OCI-LY3 (cell line): ENCODE measurements at regions not wholly inside any gene's neighbourhood (a gene's known extent, or its start where the extent isn't known, plus 50 kb on each side); places are given as distances from the start of the nearest gene placed in this dataset.

ENCODE experiments used
- EZH2phosphoT487 ChIP-seq: fragments of 200-600 bp; shearing (Covaris generic); IDR thresholded peaks from 2 replicates; pipeline ENCODE4 v1.6.1; 2018; ENCODE audit warnings: antibody characterized with exemption, mixed run types, low read depth
- TF ChIP-seq, protein P1 (sequence below): fragments of 200-600, 300-600 bp; sonication (generic); IDR thresholded peaks from 2 replicates; pipeline ENCODE4 v1.5.1; 2014; ENCODE audit warnings: antibody characterized with exemption, low read length, low read depth

DNA sequence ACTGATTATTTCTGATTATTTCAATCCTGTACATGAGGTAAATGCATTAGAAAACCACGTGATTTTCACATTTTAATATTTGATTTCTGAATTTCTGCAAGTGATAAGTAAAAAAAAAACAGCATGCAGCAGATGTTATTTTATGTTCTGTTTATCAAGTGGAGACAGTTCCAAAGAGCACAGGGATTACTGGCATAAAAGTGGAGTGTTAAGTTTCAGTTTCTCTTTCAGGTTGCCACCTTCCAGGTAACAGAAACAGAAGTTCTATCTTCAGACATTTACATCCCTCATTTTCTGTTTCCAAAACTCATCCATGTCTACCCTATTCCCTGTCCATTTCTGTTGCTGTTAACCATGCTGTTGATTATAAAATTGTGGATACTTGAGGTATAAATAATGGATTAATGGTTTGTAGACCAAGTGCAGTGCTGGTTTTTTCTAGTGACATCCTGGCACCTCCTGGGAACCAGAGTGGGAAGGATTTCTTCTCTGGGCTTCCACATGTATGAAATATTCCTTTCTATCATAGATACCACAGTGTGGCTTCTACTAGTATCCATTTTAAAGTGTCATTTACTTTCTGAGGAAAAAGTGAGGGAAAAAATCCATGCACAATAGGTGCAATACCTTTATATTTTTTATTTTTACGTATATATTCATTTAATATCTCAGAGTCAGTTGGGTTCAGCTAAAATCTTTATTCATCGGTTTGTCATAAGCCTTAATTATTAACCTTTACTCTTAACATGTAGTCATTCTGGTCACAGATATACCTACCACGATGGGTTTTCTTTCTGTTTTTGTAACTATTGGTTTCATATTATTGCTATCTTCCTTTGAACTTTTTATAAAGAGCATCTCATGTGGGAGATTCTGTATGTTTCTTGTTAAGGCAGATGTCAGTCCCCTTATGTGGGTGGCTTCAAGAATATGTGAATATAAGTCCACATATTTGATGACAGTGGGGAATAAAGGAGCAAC, 1010.0 kb downstream of the SQOR start:
- TF ChIP-seq, protein P1, sequence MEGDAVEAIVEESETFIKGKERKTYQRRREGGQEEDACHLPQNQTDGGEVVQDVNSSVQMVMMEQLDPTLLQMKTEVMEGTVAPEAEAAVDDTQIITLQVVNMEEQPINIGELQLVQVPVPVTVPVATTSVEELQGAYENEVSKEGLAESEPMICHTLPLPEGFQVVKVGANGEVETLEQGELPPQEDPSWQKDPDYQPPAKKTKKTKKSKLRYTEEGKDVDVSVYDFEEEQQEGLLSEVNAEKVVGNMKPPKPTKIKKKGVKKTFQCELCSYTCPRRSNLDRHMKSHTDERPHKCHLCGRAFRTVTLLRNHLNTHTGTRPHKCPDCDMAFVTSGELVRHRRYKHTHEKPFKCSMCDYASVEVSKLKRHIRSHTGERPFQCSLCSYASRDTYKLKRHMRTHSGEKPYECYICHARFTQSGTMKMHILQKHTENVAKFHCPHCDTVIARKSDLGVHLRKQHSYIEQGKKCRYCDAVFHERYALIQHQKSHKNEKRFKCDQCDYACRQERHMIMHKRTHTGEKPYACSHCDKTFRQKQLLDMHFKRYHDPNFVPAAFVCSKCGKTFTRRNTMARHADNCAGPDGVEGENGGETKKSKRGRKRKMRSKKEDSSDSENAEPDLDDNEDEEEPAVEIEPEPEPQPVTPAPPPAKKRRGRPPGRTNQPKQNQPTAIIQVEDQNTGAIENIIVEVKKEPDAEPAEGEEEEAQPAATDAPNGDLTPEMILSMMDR: no peak
- no peak for TF ChIP-seq EZH2phosphoT487
